DMS114 treated with DMSO at 0.1 percent for 48 hours (cell line): ENCODE measurements at regions not wholly inside any gene's neighbourhood (a gene's known extent, or its start where the extent isn't known, plus 50 kb on each side); places are given as distances from the start of the nearest gene placed in this dataset.

Source experiments
- DNase-seq: peaks from one replicate; lab custom pipeline; 2025; ENCODE audit not compliant: unreplicated experiment; lab: John Stamatoyannopoulos, UW

- DNase-seq = no peak
These were observed 121.5 kb upstream of the EGLN3 start for GRCh38 chr14:34072401-34072800.

- DNase-seq = no peak
These were observed 120.1 kb upstream of the EGLN3 start for GRCh38 chr14:34070917-34071407.

- no peak for DNase-seq
These were observed 119.1 kb upstream of the EGLN3 start for GRCh38 chr14:34069854-34070582.

- DNase-seq = no peak
These were observed 116.7 kb upstream of the EGLN3 start for GRCh38 chr14:34067587-34067986.

- no peak for DNase-seq
These were observed 115.0 kb upstream of the EGLN3 start for GRCh38 chr14:34065690-34066391.

- no peak for DNase-seq
These were observed 114.4 kb upstream of the EGLN3 start for GRCh38 chr14:34065236-34065635.

GRCh38 chr14:34064349-34064748 is 113.5 kb upstream of the EGLN3 start:
- DNase-seq = no peak

GRCh38 chr14:34063470-34064164 is 112.7 kb upstream of the EGLN3 start:
- DNase-seq = no peak

GRCh38 chr14:34063042-34063441 is 112.2 kb upstream of the EGLN3 start:
- no peak for DNase-seq

GRCh38 chr14:34062353-34062973 is 111.6 kb upstream of the EGLN3 start:
- DNase-seq = no peak

- DNase-seq = no peak
These were observed 109.8 kb upstream of the EGLN3 start for GRCh38 chr14:34060651-34060999.

GRCh38 chr14:34059925-34060650 is 109.2 kb upstream of the EGLN3 start:
- peak; percentile 21 for DNase-seq

GRCh38 chr14:34059037-34059924 is 108.4 kb upstream of the EGLN3 start:
- no peak for DNase-seq

- no peak for DNase-seq
These were observed 107.6 kb upstream of the EGLN3 start for GRCh38 chr14:34058510-34058909.

GRCh38 chr14:34056046-34056445 is 105.2 kb upstream of the EGLN3 start:
- no peak for DNase-seq

- DNase-seq = no peak
These were observed 104.5 kb upstream of the EGLN3 start for GRCh38 chr14:34055157-34055950.

GRCh38 chr14:34053666-34054065 is 102.8 kb upstream of the EGLN3 start:
- DNase-seq = no peak

GRCh38 chr14:34052658-34053014 is 101.8 kb upstream of the EGLN3 start:
- DNase-seq = no peak

- DNase-seq = no peak
These were observed 101.2 kb upstream of the EGLN3 start for GRCh38 chr14:34051966-34052657.
